ENCODE measurements at regions not wholly inside any gene's neighbourhood (a gene's known extent, or its start where the extent isn't known, plus 50 kb on each side); places are given as distances from the start of the nearest gene placed in this dataset.

GRCh38 chr7:115127399-115128021, 205.6 kb downstream of the MDFIC start:
- Histone ChIP-seq H3K36me3 (ENCODE audit: control insufficient read depth, insufficient read depth, low read length) (no peaks in the 10 kb centered on the region), H3K4me3 (ENCODE audit: low read depth, low read length) (no peak overlapping the region), H3K27me3 (ENCODE audit: control insufficient read depth, insufficient read depth, low read length) (no peaks in the 10 kb centered on the region)
- TF ChIP-seq CTCF (IDR thresholded peaks at IDR 0.05; ENCODE audit: insufficient read depth, low read length, poor library complexity, severe bottlenecking), result no peak
- DNase-seq (ENCODE audit: low read depth), result no peak

- DNase-seq (ENCODE audit: low read depth), result no peak
- H3K4me3 ChIP-seq (ENCODE audit: low read depth, low read length), result no peak overlapping the region
- H3K36me3 ChIP-seq (ENCODE audit: control insufficient read depth, insufficient read depth, low read length), result no peaks in the 10 kb centered on the region
- no peak for TF ChIP-seq CTCF (IDR thresholded peaks at IDR 0.05; ENCODE audit: insufficient read depth, low read length, poor library complexity, severe bottlenecking)
- H3K27me3 ChIP-seq (ENCODE audit: control insufficient read depth, insufficient read depth, low read length), result no peaks in the 10 kb centered on the region
Measured at GRCh38 chr7:115125750-115126149, 203.9 kb downstream of the MDFIC start.

GRCh38 chr7:115125312-115125711, 203.4 kb downstream of the MDFIC start:
- Histone ChIP-seq H3K27me3 (ENCODE audit: control insufficient read depth, insufficient read depth, low read length) (no peaks in the 10 kb centered on the region), H3K36me3 (ENCODE audit: control insufficient read depth, insufficient read depth, low read length) (no peaks in the 10 kb centered on the region), H3K4me3 (ENCODE audit: low read depth, low read length) (no peak overlapping the region)
- no peak for TF ChIP-seq CTCF (IDR thresholded peaks at IDR 0.05; ENCODE audit: insufficient read depth, low read length, poor library complexity, severe bottlenecking)
- no peak for DNase-seq (ENCODE audit: low read depth)

- H3K36me3 ChIP-seq (ENCODE audit: control insufficient read depth, insufficient read depth, low read length), result no peaks in the 10 kb centered on the region
- H3K27me3 ChIP-seq (ENCODE audit: control insufficient read depth, insufficient read depth, low read length), result no peaks in the 10 kb centered on the region
- DNase-seq (ENCODE audit: low read depth), result no peak
- H3K4me3 ChIP-seq (ENCODE audit: low read depth, low read length), result no peak overlapping the region
- TF ChIP-seq CTCF (IDR thresholded peaks at IDR 0.05; ENCODE audit: insufficient read depth, low read length, poor library complexity, severe bottlenecking), result no peak
Measured at GRCh38 chr7:115124409-115124939, 202.6 kb downstream of the MDFIC start.

- no peaks in the 10 kb centered on the region for H3K36me3 ChIP-seq (ENCODE audit: control insufficient read depth, insufficient read depth, low read length)
- DNase-seq (ENCODE audit: low read depth), result no peak
- H3K4me3 ChIP-seq (ENCODE audit: low read depth, low read length), result no peak overlapping the region
- TF ChIP-seq CTCF (IDR thresholded peaks at IDR 0.05; ENCODE audit: insufficient read depth, low read length, poor library complexity, severe bottlenecking), result no peak
- no peaks in the 10 kb centered on the region for H3K27me3 ChIP-seq (ENCODE audit: control insufficient read depth, insufficient read depth, low read length)
Measured at GRCh38 chr7:115123441-115123840, 201.5 kb downstream of the MDFIC start.

- TF ChIP-seq CTCF (IDR thresholded peaks at IDR 0.05; ENCODE audit: insufficient read depth, low read length, poor library complexity, severe bottlenecking), result no peak
- H3K36me3 ChIP-seq (ENCODE audit: control insufficient read depth, insufficient read depth, low read length), result no peaks in the 10 kb centered on the region
- no peak overlapping the region for H3K4me3 ChIP-seq (ENCODE audit: low read depth, low read length)
- DNase-seq (ENCODE audit: low read depth), result no peak
- H3K27me3 ChIP-seq (ENCODE audit: control insufficient read depth, insufficient read depth, low read length), result no peaks in the 10 kb centered on the region
Measured at GRCh38 chr7:115122388-115122787, 200.5 kb downstream of the MDFIC start.
